HEK293T (cell line): ENCODE measurements at regions not wholly inside any gene's neighbourhood (a gene's known extent, or its start where the extent isn't known, plus 50 kb on each side); places are given as distances from the start of the nearest gene placed in this dataset.

Experiments used
- ARNT ChIP-seq: fragments of 450-650 bp; IDR thresholded peaks from 2 replicates; pipeline ENCODE4 v1.6.1; 2017; ENCODE audit warnings: mild to moderate bottlenecking
- BHLHE40 ChIP-seq: fragments of 450-650 bp; IDR thresholded peaks from 2 replicates; pipeline ENCODE4 v1.6.1; 2016; ENCODE audit warnings: mild to moderate bottlenecking, moderate library complexity, borderline replicate concordance
- CTBP1 ChIP-seq: fragments of 450-650 bp; IDR thresholded peaks from 2 replicates; pipeline ENCODE4 v1.6.1; 2016; ENCODE audit warnings: borderline replicate concordance
- ELF4 ChIP-seq: fragments of 450-650 bp; IDR thresholded peaks from 2 replicates; pipeline ENCODE4 v1.6.1; 2017; ENCODE audit warnings: antibody characterized with exemption
- FOXA1 ChIP-seq: fragments of 450-650 bp; IDR thresholded peaks from 2 replicates; pipeline ENCODE4 v1.6.1; 2016; ENCODE audit warnings: mild to moderate bottlenecking
- FOXK2 ChIP-seq: fragments of 450-650 bp; IDR thresholded peaks from 2 replicates; pipeline ENCODE4 v1.6.1; 2016; ENCODE audit warnings: mild to moderate bottlenecking
- FOXM1 ChIP-seq: fragments of 450-650 bp; IDR thresholded peaks from 2 replicates; pipeline ENCODE4 v1.6.1; 2017; ENCODE audit warnings: mild to moderate bottlenecking, borderline replicate concordance
- LEF1 ChIP-seq: fragments of 450-650 bp; IDR thresholded peaks from 2 replicates; pipeline ENCODE4 v1.6.1; 2017; ENCODE audit warnings: mild to moderate bottlenecking, borderline replicate concordance
- NFRKB ChIP-seq: fragments of 450-650 bp; IDR thresholded peaks from 2 replicates; pipeline ENCODE4 v1.6.1; 2016; ENCODE audit warnings: mild to moderate bottlenecking, moderate library complexity
- SP1 ChIP-seq: fragments of 450-650 bp; IDR thresholded peaks from 2 replicates; pipeline ENCODE4 v1.6.1; 2017
- SUZ12 ChIP-seq: fragments of 450-650 bp; IDR thresholded peaks from 2 replicates; pipeline ENCODE4 v1.6.1; 2016; ENCODE audit warnings: mild to moderate bottlenecking
- TARDBP ChIP-seq: fragments of 450-650 bp; IDR thresholded peaks from 2 replicates; pipeline ENCODE4 v1.6.1; 2016
- TF ChIP-seq, protein P1 (sequence below): fragments of 450-650 bp; IDR thresholded peaks from 2 replicates; pipeline ENCODE4 v1.6.1; 2016

- no peak for TF ChIP-seq BHLHE40
- TF ChIP-seq FOXM1, result no peak
- TF ChIP-seq LEF1, result no peak
- TF ChIP-seq SUZ12, result no peak
- TF ChIP-seq NFRKB, result no peak
- TF ChIP-seq SP1, result no peak
- no peak for TF ChIP-seq ELF4
- TF ChIP-seq, protein P1, sequence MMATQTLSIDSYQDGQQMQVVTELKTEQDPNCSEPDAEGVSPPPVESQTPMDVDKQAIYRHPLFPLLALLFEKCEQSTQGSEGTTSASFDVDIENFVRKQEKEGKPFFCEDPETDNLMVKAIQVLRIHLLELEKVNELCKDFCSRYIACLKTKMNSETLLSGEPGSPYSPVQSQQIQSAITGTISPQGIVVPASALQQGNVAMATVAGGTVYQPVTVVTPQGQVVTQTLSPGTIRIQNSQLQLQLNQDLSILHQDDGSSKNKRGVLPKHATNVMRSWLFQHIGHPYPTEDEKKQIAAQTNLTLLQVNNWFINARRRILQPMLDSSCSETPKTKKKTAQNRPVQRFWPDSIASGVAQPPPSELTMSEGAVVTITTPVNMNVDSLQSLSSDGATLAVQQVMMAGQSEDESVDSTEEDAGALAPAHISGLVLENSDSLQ, result no peak
- TF ChIP-seq TARDBP, result no peak
- TF ChIP-seq FOXK2, result no peak
- TF ChIP-seq CTBP1, result no peak
- TF ChIP-seq FOXA1, result no peak
- no peak for TF ChIP-seq ARNT
Observed at GRCh38 chr1:187960125-187960638, 1131.4 kb downstream of the PLA2G4A start.
